ENCODE measurements at regions not wholly inside any gene's neighbourhood (a gene's known extent, or its start where the extent isn't known, plus 50 kb on each side); places are given as distances from the start of the nearest gene placed in this dataset.

- DNase-seq = no peak
These were observed 123.4 kb downstream of the CEBPB start for GRCh38 chr20:50313827-50314677.

- DNase-seq = no peak
These were observed 124.2 kb downstream of the CEBPB start for GRCh38 chr20:50314678-50315335.

GRCh38 chr20:50315586-50316551, 125.2 kb downstream of the CEBPB start:
- no peak for DNase-seq

GRCh38 chr20:50317116-50317515, 126.5 kb downstream of the CEBPB start:
- DNase-seq = no peak

GRCh38 chr20:50317609-50318008, 127.0 kb downstream of the CEBPB start:
- no peak for DNase-seq

GRCh38 chr20:50318710-50319109, 128.1 kb downstream of the CEBPB start:
- DNase-seq = no peak

- no peak for DNase-seq
These were observed 129.6 kb downstream of the CEBPB start for GRCh38 chr20:50320005-50320900.

- peak; percentile 90 for DNase-seq
These were observed 130.5 kb downstream of the CEBPB start for GRCh38 chr20:50320901-50321796.

GRCh38 chr20:50321797-50322480, 131.3 kb downstream of the CEBPB start:
- no peak for DNase-seq

GRCh38 chr20:50322703-50323131, 132.1 kb downstream of the CEBPB start:
- DNase-seq = no peak

- no peak for DNase-seq
These were observed 132.6 kb downstream of the CEBPB start for GRCh38 chr20:50323209-50323608.

- no peak for DNase-seq
These were observed 133.4 kb downstream of the CEBPB start for GRCh38 chr20:50323777-50324775.

- no peak for DNase-seq
These were observed 134.6 kb downstream of the CEBPB start for GRCh38 chr20:50325215-50325614.

- DNase-seq = no peak
These were observed 135.0 kb downstream of the CEBPB start for GRCh38 chr20:50325651-50326050.

- no peak for DNase-seq
These were observed 137.0 kb downstream of the CEBPB start for GRCh38 chr20:50327666-50328065.

- no peak for DNase-seq
These were observed 137.8 kb downstream of the CEBPB start for GRCh38 chr20:50328222-50328979.

GRCh38 chr20:50328996-50329898, 138.6 kb downstream of the CEBPB start:
- no peak for DNase-seq

Measured in femur (tissue), 1 donor.